ENCODE measurements at regions not wholly inside any gene's neighbourhood (a gene's known extent, or its start where the extent isn't known, plus 50 kb on each side); places are given as distances from the start of the nearest gene placed in this dataset.

DNA sequence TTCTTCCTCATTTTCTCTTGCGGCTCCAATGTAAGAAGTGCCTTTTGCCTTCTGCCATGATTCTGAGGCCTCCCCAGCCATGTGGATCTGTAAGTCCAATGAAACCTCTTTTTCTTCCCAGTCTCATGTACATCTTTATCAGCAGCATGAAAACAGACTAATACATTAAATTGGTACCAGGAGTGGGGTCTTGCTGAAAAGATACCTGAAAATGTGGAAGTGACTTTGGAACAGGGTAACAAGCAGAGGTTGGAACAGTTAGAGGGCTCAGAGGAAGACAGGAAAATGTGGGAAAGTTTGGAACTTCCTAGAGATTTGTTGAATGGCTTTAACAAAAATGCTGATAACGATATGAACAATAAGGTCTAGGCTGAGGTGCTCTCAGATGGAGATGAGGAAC, 316.7 kb upstream of the HS3ST5 start:
- TF ChIP-seq, protein P1, sequence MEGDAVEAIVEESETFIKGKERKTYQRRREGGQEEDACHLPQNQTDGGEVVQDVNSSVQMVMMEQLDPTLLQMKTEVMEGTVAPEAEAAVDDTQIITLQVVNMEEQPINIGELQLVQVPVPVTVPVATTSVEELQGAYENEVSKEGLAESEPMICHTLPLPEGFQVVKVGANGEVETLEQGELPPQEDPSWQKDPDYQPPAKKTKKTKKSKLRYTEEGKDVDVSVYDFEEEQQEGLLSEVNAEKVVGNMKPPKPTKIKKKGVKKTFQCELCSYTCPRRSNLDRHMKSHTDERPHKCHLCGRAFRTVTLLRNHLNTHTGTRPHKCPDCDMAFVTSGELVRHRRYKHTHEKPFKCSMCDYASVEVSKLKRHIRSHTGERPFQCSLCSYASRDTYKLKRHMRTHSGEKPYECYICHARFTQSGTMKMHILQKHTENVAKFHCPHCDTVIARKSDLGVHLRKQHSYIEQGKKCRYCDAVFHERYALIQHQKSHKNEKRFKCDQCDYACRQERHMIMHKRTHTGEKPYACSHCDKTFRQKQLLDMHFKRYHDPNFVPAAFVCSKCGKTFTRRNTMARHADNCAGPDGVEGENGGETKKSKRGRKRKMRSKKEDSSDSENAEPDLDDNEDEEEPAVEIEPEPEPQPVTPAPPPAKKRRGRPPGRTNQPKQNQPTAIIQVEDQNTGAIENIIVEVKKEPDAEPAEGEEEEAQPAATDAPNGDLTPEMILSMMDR (IDR thresholded peaks at IDR 0.05; ENCODE audit: low read length) = no peak
- TF ChIP-seq EZH2 (optimal IDR thresholded peaks at IDR 0.05; ENCODE audit: low read depth, low read length) (no peak), EZH2phosphoT487 (IDR thresholded peaks at IDR 0.05; ENCODE audit: low read length) (no peak)
